ENCODE measurements at regions not wholly inside any gene's neighbourhood (a gene's known extent, or its start where the extent isn't known, plus 50 kb on each side); places are given as distances from the start of the nearest gene placed in this dataset.

DNA sequence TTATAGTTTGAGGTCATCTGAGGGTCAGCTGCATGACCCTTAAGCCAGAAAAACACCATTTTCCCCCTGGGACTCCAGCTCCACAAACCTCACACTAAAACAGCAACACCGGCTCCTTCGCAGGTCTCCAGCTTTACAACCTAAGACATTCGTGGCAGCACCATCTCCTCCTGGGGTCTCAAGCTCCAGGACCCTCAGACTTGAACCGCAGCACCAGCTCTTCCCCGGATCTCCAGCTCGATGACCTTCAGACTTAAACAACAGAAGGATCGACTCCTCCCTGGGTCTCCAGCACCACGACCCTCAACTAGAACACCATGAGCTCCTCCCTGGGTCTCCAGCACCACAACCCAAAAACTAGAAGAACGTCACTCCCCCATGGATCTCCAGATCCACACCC is 233.7 kb upstream of the CNTN6 start:
- TF ChIP-seq MAFK (IDR thresholded peaks at IDR 0.05; ENCODE audit: partially characterized antibody) = no peak
- TF ChIP-seq, protein P1, sequence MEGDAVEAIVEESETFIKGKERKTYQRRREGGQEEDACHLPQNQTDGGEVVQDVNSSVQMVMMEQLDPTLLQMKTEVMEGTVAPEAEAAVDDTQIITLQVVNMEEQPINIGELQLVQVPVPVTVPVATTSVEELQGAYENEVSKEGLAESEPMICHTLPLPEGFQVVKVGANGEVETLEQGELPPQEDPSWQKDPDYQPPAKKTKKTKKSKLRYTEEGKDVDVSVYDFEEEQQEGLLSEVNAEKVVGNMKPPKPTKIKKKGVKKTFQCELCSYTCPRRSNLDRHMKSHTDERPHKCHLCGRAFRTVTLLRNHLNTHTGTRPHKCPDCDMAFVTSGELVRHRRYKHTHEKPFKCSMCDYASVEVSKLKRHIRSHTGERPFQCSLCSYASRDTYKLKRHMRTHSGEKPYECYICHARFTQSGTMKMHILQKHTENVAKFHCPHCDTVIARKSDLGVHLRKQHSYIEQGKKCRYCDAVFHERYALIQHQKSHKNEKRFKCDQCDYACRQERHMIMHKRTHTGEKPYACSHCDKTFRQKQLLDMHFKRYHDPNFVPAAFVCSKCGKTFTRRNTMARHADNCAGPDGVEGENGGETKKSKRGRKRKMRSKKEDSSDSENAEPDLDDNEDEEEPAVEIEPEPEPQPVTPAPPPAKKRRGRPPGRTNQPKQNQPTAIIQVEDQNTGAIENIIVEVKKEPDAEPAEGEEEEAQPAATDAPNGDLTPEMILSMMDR (IDR thresholded peaks at IDR 0.05) = no peak
- TF ChIP-seq NR3C1 (IDR thresholded peaks at IDR 0.05) = no peak
